Thoracic aorta (tissue), 2 donors: ENCODE measurements at regions not wholly inside any gene's neighbourhood (a gene's known extent, or its start where the extent isn't known, plus 50 kb on each side); places are given as distances from the start of the nearest gene placed in this dataset.
A peak's percentile ranks its signal among the peaks of the same experiment; 100 is the strongest.

Experiments used
- ATAC-seq: fragments of 150-250 bp; one replicate; pipeline ENCODE4 v1.8.0; 2017; ENCODE audit warnings: low read depth; ENCODE audit not compliant: insufficient number of reproducible peaks, low FRiP score
- DNase-seq: peaks from one replicate; pipeline ENCODE4 v3.0.0-alpha.2; 2020; ENCODE audit warnings: low spot score
- H3K27ac ChIP-seq, 2 donors: fragments of 200-600 bp; sonication (generic); 1 replicate in 1 of 2; 2 replicates in 1 of 2; pipeline ENCODE4 v1.5.1; 2016; ENCODE audit warnings: mild to moderate bottlenecking in 2 of 2, moderate library complexity in 2 of 2
- H3K27me3 ChIP-seq: fragments of 200-600 bp; sonication (generic); replicated peaks from 2 replicates; pipeline ENCODE4 v1.6.0; 2016; ENCODE audit warnings: mild to moderate bottlenecking; ENCODE audit not compliant: insufficient read depth
- H3K36me3 ChIP-seq: fragments of 200-600 bp; sonication (generic); one replicate; pipeline ENCODE4 v1.5.1; 2016
- H3K4me1 ChIP-seq, 2 donors: fragments of 200-600 bp; sonication (generic); 1 replicate in 1 of 2; 2 replicates in 1 of 2; pipeline versions ENCODE4 v1.5.1 to v1.6.0; 2016; ENCODE audit warnings: low read depth in 2 of 2, mild to moderate bottlenecking in 1 of 2; ENCODE audit not compliant: control insufficient read depth in 1 of 2
- H3K4me3 ChIP-seq: fragments of 200-600 bp; sonication (generic); 2 replicates; pipeline ENCODE4 v1.5.1; 2016; ENCODE audit warnings: mild to moderate bottlenecking
- H3K9me3 ChIP-seq: fragments of 200-600 bp; sonication (generic); 2 replicates; pipeline ENCODE4 v1.5.1; 2016
- CTCF ChIP-seq: fragments of 200-600 bp; sonication (generic); IDR thresholded peaks from one replicate; pipeline ENCODE4 v1.5.1; 2019; ENCODE audit warnings: antibody characterized with exemption

GRCh38 chr5:135221187-135221473 is 177.9 kb downstream of the MACROH2A1 start:
- no peak for ATAC-seq
- no peak for DNase-seq

GRCh38 chr5:135220394-135221186 is 178.4 kb downstream of the MACROH2A1 start:
- Histone ChIP-seq H3K9me3 (no peaks in the 10 kb centered on the region), H3K27ac (no peak overlapping the region), H3K4me3 (no peak overlapping the region), H3K36me3 (no peaks in the 10 kb centered on the region), H3K4me1 (peaks cover 0 to 20% of the 10 kb centered on the region in 2 donors), H3K27me3 (no peaks in the 10 kb centered on the region)
- DNase-seq (no peak), ATAC-seq (no peak)
- no peak for TF ChIP-seq CTCF

More at GRCh38 chr5:135221187-135221473, 177.9 kb downstream of the MACROH2A1 start:
- Histone ChIP-seq H3K27ac (no peak overlapping the region), H3K9me3 (no peaks in the 10 kb centered on the region), H3K4me3 (no peak overlapping the region), H3K4me1 (peaks cover 0 to 26% of the 10 kb centered on the region in 2 donors), H3K36me3 (no peaks in the 10 kb centered on the region), H3K27me3 (no peaks in the 10 kb centered on the region)
- TF ChIP-seq CTCF, result no peak

GRCh38 chr5:135219868-135220267 is 179.2 kb downstream of the MACROH2A1 start:
- H3K27ac ChIP-seq, result no peak overlapping the region
- no peak overlapping the region for H3K4me3 ChIP-seq
- no peaks in the 10 kb centered on the region for H3K36me3 ChIP-seq
- TF ChIP-seq CTCF, result no peak
- ATAC-seq (no peak), DNase-seq (no peak)
- H3K4me1 ChIP-seq, result peaks cover 0 to 20% of the 10 kb centered on the region in 2 donors
- H3K27me3 ChIP-seq, result no peaks in the 10 kb centered on the region
- H3K9me3 ChIP-seq, result no peaks in the 10 kb centered on the region

- no peaks in the 10 kb centered on the region for H3K27me3 ChIP-seq
- no peak for TF ChIP-seq CTCF
- no peaks in the 10 kb centered on the region for H3K9me3 ChIP-seq
- peak overlapping the region in 1 of 2 donors; percentile 49 for H3K27ac ChIP-seq
- no peaks in the 10 kb centered on the region for H3K36me3 ChIP-seq
- no peak for DNase-seq
- H3K4me3 ChIP-seq, result no peak overlapping the region
- no peak for ATAC-seq
- H3K4me1 ChIP-seq, result peaks cover 0 to 20% of the 10 kb centered on the region in 2 donors
These were observed 180.1 kb downstream of the MACROH2A1 start for GRCh38 chr5:135218790-135219568.

GRCh38 chr5:135218486-135218755 is 180.6 kb downstream of the MACROH2A1 start:
- DNase-seq (no peak), ATAC-seq (no peak)
- H3K27ac ChIP-seq, result peak overlapping the region in 1 of 2 donors; percentile 49
- peaks cover 0 to 20% of the 10 kb centered on the region in 2 donors for H3K4me1 ChIP-seq
- H3K27me3 ChIP-seq, result no peaks in the 10 kb centered on the region
- no peaks in the 10 kb centered on the region for H3K36me3 ChIP-seq
- TF ChIP-seq CTCF, result no peak
- no peak overlapping the region for H3K4me3 ChIP-seq
- H3K9me3 ChIP-seq, result no peaks in the 10 kb centered on the region
